Stimulated activated CD8-positive, alpha-beta memory T cell treated with anti-CD3 and anti-CD28 coated beads, Interleukin-4, amount 100 ng/mL, for 4 hours (primary cell): ENCODE measurements at regions not wholly inside any gene's neighbourhood (a gene's known extent, or its start where the extent isn't known, plus 50 kb on each side); places are given as distances from the start of the nearest gene placed in this dataset.
"Not testable (repeated sequence)": the region's sequence is repeated elsewhere in the genome, so short reads cannot be mapped to it uniquely, and the experiment has no call there.

Source experiments
- DNase-seq, 2 donors: peaks; one replicate each; pipeline ENCODE4 v3.0.0-alpha.2; 2020; ENCODE audit warnings: low read depth in 2 of 2, low spot score in 1 of 2

DNA sequence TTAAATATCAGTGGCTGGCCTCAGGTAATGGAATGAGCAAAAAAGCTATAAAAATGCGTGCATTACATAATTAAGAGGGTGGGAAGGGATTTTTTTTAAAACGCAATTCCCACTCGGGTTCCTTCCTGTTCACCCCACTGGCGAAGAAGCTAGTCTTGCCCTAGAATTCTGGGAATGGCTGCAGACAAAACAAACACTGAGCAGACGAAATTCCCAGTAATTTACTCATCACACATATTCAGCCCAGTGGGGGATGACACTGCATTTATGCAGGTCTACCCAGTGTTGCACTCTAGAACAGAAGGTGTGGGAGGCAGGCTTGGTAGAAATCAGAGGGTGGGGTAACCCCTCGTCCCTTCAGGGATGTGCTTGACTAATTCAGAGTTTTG is 2695.0 kb upstream of the DEFB115 start:
- DNase-seq: no peak

- DNase-seq: not testable (repeated sequence)
These were observed 2694.5 kb upstream of the DEFB115 start for GRCh38 chr20:28562899-28563521.

- DNase-seq: not testable (repeated sequence)
These were observed 2693.4 kb upstream of the DEFB115 start for GRCh38 chr20:28564024-28564423.

DNA sequence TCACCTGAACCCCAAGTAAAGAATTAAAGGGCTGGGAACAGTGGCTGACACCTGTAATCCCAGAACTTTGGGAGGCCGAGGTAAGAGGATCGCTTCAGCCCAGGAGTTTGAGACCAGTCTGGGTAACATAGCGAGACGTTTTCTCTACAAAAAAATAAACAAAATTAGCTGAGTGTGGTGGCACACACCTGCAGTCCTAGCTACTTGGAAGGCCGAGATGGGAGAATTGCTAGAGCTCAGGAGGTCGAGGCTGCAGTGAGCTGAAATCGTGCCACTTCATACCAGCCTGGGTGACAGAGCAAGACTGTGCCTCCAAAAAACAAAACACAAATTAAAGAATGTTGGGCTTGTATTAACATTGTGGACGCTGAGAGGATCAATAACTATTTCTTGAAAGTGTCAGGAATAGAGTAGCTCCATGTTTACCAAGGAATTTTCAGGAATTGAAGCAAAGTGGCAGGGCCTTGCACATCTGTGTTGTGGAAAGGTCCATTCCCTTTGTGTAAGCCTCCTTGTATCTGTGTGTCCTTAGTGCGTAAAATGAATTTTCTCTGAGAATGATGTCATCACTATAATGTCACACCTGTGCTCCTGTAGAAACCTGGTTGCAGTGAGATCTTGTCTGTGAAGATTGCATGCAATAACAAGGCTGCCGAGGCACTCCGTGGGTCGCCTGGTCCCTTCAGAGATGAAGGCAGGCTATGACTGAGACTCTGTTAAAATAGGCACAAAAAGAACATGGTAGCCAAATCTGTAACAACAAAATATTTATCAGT is 2692.6 kb upstream of the DEFB115 start:
- DNase-seq: not testable (repeated sequence)

- DNase-seq: not testable (repeated sequence)
These were observed 2681.5 kb upstream of the DEFB115 start for GRCh38 chr20:28575991-28576390.

DNA sequence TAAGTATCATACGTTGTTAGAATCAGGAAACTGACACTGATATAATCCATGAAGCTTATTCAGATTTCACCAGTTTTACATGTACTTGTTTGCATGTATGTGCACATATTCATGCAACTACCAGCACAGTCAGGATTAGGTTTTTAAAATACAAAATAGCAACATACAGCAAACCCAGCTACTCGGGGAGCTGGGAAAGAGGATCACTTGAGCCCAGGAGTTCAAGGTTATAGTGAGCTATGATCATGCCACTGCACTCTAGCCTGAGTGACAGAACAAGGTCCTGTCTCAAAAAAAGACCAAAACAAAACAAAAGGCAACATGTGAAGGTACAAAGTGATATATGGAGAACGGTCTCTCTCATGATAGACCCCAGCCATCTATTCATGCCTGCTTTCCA is 2665.8 kb upstream of the DEFB115 start:
- not testable (repeated sequence) for DNase-seq

DNA sequence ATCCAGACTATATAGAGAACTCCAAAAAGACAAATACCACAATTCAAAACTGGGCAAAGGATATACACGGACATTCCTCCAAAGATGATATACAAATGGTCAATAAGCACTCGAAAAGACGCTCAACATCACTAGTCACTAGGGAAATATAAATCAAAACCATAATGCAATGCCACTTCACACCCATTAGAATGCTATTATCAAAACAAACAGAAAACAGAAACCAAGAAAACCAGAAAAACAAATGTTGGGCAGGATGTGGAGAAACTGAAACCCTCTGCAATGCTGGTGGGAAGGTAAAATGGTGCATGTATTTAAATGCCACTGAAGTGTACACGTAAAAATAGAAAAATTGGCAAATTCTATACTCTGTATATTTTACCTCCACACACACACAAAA is 2664.1 kb upstream of the DEFB115 start:
- DNase-seq: not testable (repeated sequence)

GRCh38 chr20:28594476-28594875 is 2663.0 kb upstream of the DEFB115 start:
- not testable (repeated sequence) for DNase-seq

- not testable (repeated sequence) for DNase-seq
These were observed 2655.5 kb upstream of the DEFB115 start for GRCh38 chr20:28602006-28602402.

DNA sequence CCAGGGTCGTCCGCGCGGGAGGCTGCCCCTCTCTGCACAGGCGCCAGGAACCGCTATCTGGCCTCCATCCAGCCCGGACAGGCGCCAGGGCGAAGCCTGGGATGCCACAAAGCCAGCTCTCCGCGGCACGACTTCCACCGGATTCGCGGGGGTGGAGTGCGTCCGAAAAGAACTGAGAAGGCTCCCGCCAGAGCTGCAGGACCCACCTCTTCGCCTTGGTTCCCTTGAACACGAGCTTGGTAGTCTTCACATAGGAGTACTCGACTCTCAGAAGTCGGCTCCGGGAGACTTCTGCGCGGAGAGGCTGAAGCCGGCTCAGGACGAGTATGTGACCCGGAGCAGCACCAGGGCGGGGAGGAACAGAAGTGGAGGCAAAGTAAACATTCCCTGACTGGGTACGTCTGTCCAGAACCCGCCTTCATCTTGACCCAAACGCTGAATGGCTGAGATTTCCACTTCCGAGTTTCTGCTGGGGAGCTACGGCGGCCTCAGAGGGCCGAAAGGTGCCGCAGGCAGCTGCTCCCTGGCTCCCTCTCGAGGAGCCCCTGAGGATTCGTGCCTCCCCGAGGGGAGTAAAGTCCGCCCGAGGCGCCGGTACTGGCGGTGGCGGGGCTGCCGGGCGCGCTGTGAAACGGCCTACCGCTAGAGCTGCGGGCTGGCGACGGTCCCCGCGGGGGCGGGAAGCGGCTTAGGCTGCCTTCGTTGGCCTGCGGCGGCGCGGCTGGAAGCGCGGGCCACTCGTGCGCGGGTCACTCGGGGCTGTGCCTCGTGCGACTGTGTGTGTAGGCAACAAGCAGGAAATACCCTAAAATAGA is 2654.9 kb upstream of the DEFB115 start:
- DNase-seq: peak; percentile 48 to 57

DNA sequence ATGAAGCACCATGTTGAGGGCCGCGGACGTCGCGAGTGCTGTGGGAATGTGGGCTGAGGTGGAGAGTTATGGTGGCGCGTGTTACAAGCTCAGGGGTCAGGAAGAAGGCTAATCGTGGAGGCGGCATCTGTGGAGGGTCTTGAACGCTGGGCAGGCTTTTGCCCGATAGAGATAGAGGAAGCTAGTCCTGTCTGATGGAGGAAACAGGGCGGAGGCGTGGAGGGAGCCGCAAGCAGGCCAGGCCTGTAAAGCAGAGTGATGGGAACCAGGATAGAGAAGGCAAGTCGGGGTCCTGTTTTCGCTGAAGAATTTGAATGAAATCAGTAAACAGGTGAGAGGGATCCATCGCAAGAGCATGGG is 2654.3 kb upstream of the DEFB115 start:
- not testable (repeated sequence) for DNase-seq

DNA sequence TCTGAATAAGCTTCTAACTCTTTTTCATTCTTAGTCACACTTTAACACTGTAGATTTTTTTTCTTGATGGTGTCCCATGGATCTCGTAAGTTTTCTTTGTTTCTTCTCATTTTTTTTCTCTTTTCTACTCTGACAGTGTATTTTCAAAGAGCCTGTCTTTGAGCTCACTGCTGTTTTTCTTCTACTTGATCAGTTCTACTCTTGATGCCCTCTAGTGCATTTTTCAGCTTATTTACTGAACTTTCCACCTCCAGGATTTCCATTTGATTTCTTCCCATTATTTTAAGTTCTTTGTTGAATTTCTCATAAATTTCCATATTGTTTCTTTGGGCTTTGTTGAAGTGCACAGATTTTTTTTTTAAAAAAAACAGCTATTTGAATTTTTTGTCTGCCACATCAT is 2641.1 kb upstream of the DEFB115 start:
- no peak for DNase-seq

GRCh38 chr20:28619956-28620651 is 2637.4 kb upstream of the DEFB115 start:
- DNase-seq: not testable (repeated sequence)

- DNase-seq: not testable (repeated sequence)
These were observed 2632.4 kb upstream of the DEFB115 start for GRCh38 chr20:28625112-28625511.

DNA sequence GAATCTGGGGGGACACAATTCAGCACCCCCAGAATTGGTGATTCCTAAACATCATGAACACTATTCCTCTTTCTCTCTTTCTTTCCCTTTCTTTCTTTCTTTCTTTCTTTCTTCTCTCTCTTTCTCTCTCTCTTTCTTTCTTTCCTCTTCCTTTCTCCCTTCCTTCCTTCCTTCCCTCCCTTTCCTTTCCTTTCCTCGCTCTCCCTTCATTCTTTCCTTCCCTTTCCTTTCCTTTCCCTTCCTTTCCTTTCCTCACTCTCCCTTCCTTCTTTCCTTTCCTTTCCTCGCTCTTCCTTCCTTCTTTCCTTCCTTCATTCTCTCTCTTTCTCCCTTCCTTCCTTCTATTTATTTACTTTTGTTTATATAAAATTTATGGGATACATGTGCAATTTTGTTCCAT is 2616.6 kb upstream of the DEFB115 start:
- not testable (repeated sequence) for DNase-seq
